Stimulated activated naive B cell treated with anti-CD40 and anti-IgM and Interleukin-4, amounts not matched to agents 10 μg/mL and 1 μg/mL and 100 μg/mL, for 72 hours (primary cell): ENCODE measurements at regions not wholly inside any gene's neighbourhood (a gene's known extent, or its start where the extent isn't known, plus 50 kb on each side); places are given as distances from the start of the nearest gene placed in this dataset.
"Not testable (repeated sequence)": the region's sequence is repeated elsewhere in the genome, so short reads cannot be mapped to it uniquely, and the experiment has no call there.

ENCODE experiments used
- ATAC-seq, 2 donors: fragments of 150-1000 bp; cut with Tn5 transposase; replicated peaks; 2 replicates each; pipeline ENCODE4 v1.10.0; 2021; ENCODE audit warnings: moderate library complexity in 1 of 2
- DNase-seq: peaks from one replicate; pipeline ENCODE4 v3.0.0; 2021
- H3K27ac Mint-ChIP-seq: one replicate; pipeline ENCODE4 v1.8.0; 2022; ENCODE audit warnings: mild to moderate bottlenecking, mixed read lengths
- H3K27me3 Mint-ChIP-seq, 2 donors: one replicate each; pipeline ENCODE4 v1.8.0; 2022; ENCODE audit warnings: mixed read lengths in 2 of 2
- H3K36me3 Mint-ChIP-seq, 2 donors: one replicate each; pipeline ENCODE4 v1.8.0; 2022; ENCODE audit warnings: mixed read lengths in 2 of 2, mild to moderate bottlenecking in 1 of 2
- H3K4me1 Mint-ChIP-seq, 2 donors: one replicate each; pipeline ENCODE4 v1.8.0; 2022; ENCODE audit warnings: mixed read lengths in 2 of 2, mild to moderate bottlenecking in 1 of 2
- H3K4me3 Mint-ChIP-seq, 2 donors: one replicate each; pipeline ENCODE4 v1.8.0; 2022; ENCODE audit warnings: mild to moderate bottlenecking in 2 of 2, mixed read lengths in 2 of 2, moderate library complexity in 1 of 2
- H3K9me3 Mint-ChIP-seq, 2 donors: one replicate each; pipeline ENCODE4 v1.8.0; 2022; ENCODE audit warnings: mixed read lengths in 2 of 2, mild to moderate bottlenecking in 1 of 2

DNA sequence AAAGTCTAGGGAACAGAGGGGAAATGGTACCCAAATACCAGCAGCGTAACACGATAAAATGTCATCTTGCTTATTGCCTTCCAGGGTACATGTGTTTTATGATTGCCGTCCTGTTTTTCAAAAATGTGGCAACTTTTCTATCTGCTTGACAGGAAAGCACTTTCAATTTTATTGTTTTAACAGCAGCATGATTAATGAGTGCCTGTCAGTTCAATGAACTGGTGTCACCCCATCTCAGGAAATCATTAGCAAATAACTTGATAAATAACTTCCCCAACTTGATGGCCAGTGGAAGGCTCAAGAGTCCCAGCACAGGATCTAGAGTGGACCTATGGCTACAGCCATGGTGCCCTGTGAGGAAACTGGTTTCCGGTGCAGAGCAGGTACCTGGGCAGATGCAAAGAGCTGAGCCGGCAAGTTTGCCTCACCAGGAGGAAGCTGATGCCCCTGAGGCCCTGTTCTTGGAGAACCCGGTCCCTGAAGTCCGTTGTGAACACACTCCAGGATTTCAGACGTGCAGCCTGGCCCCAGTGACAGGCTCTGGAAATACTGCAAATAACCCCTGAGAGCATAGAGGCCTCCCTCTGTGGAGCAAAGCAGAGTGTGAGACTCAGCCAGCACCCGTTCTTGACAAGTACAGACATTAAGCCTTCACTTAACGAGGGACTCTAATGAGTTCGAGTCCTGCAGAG, 173.5 kb upstream of the SFSWAP start:
- Mint-ChIP-seq H3K4me1 (no peaks in the 10 kb centered on the region), H3K36me3 (no peaks in the 10 kb centered on the region), H3K27ac (no peak overlapping the region), H3K9me3 (peaks cover 0 to 1% of the 10 kb centered on the region in 2 donors), H3K4me3 (no peak overlapping the region), H3K27me3 (peaks cover 9 to 18% of the 10 kb centered on the region in 2 donors)
- no peak for DNase-seq
- no peak for ATAC-seq

DNA sequence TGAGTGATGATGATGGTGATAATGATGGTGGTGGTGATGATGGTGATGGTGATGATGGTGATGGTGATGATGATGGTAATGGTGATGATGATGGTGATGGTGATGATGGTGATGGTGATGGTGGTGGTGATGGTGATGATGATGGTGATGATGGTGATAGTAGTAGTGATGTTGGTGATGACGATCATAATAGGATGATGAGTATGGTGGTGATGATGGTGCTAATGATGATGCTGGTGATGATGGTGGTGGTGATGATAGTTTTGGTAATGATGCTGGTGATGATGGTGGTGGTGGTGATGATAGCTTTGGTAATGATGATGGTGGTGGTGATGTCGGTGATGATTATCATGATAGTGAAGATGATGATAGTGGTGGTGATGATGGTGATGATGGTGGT, 171.5 kb upstream of the SFSWAP start:
- Mint-ChIP-seq H3K27me3 (peaks cover 5 to 10% of the 10 kb centered on the region in 2 donors), H3K4me1 (no peaks in the 10 kb centered on the region), H3K9me3 (peaks cover 0 to 1% of the 10 kb centered on the region in 2 donors), H3K4me3 (no peak overlapping the region), H3K36me3 (no peaks in the 10 kb centered on the region), H3K27ac (no peak overlapping the region)
- no peak for DNase-seq
- ATAC-seq = no peak

DNA sequence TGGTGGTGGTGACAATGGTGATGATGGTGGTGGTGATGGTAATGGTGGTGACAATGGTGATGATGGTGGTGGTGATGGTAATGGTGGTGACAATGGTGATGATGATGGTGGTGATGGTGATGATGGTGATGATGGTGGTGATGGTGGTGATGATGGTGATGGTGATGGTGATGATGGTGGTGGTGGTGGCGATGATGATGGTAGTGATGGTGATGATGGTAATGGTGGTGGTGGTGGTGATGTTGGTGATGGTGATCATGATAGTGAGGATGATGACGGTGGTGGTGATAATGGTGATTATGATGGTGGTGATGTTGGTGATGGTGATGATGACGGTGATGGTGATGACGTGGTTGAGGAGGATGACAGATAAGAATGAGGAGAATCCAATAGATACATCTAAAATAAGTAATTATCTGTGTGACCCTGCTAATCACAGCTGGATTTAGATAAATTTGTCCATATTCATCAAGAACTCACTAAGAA, 170.7 kb upstream of the SFSWAP start:
- ATAC-seq (no peak), DNase-seq (no peak)
- no peaks in the 10 kb centered on the region for H3K36me3 Mint-ChIP-seq
- no peak overlapping the region for H3K4me3 Mint-ChIP-seq
- peaks cover 0 to 1% of the 10 kb centered on the region in 2 donors for H3K9me3 Mint-ChIP-seq
- H3K27ac Mint-ChIP-seq = no peak overlapping the region
- no peaks in the 10 kb centered on the region for H3K4me1 Mint-ChIP-seq
- peaks cover under 1 to 9% of the 10 kb centered on the region in 2 donors for H3K27me3 Mint-ChIP-seq

DNA sequence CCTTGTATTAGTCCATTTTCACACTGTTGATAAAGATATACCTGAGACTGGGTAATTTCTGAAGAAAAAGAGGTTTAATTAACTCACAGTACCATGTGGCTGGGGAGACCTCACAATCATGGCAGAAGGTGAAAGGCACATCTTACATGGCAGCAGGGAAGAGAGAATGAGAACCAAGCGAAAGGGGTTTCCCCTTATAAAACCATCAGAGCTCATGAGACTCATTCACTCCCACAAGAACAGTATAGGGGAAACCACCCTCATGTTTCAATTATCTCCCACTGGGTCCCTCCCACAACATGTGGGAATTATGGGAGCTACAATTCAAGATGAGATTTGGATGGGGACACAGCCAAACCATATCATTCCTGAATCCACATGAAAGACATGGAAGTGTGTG, 169.4 kb upstream of the SFSWAP start:
- peaks cover under 1 to 14% of the 10 kb centered on the region in 2 donors for H3K27me3 Mint-ChIP-seq
- not testable (repeated sequence) for H3K9me3 Mint-ChIP-seq, H3K4me3 Mint-ChIP-seq, H3K4me1 Mint-ChIP-seq, H3K36me3 Mint-ChIP-seq, DNase-seq, H3K27ac Mint-ChIP-seq
- peak in 1 of 2 donors; percentile 50 for ATAC-seq

DNA sequence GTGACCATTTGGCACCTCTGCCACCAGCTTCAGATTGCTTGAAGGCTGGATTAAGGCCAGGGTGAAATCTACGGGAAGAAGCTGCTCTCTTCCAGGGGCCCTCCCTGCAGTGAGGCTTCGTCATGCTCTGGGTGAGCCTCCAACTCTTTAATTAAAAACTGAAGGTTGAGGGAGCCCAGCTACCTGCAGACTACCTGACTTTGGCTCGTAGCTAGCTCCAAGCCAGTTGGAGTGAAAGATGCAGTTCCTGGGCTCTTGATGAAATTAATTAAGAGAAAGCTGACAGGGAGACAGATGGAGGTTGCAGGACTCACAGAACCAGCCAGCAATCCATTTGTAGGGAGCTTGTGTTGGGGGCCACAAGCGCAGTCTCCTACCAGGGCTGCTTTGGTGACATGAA, 168.5 kb upstream of the SFSWAP start:
- Mint-ChIP-seq H3K36me3 (no peaks in the 10 kb centered on the region), H3K4me1 (no peaks in the 10 kb centered on the region), H3K9me3 (peaks cover 0 to 1% of the 10 kb centered on the region in 2 donors), H3K4me3 (no peak overlapping the region), H3K27ac (no peak overlapping the region), H3K27me3 (peaks cover 4 to 19% of the 10 kb centered on the region in 2 donors)
- no peak for ATAC-seq
- no peak for DNase-seq

DNA sequence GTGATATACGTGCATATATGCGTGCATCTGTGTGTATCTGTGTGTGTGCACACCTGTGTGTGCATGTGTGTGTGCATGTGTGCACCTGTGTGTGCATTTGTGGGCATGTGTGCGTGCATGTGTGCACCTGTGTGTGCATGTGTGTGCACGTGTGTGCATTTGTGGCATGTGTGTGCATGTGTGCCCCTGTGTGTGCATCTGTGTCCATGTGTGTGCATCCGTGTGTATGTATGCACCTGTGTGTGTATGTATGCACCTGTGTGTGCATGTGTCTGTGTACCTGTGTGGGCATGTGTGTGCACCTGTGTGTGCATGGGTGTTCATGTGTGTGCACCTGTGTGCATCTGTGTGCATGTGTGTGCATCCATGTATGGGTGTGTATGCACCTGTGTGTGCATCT, 167.8 kb upstream of the SFSWAP start:
- H3K9me3 Mint-ChIP-seq = peaks cover 0 to 1% of the 10 kb centered on the region in 2 donors
- H3K4me3 Mint-ChIP-seq = no peak overlapping the region
- peaks cover 4 to 19% of the 10 kb centered on the region in 2 donors for H3K27me3 Mint-ChIP-seq
- DNase-seq = no peak
- H3K36me3 Mint-ChIP-seq = no peaks in the 10 kb centered on the region
- H3K4me1 Mint-ChIP-seq = no peaks in the 10 kb centered on the region
- no peak overlapping the region for H3K27ac Mint-ChIP-seq
- no peak for ATAC-seq

DNA sequence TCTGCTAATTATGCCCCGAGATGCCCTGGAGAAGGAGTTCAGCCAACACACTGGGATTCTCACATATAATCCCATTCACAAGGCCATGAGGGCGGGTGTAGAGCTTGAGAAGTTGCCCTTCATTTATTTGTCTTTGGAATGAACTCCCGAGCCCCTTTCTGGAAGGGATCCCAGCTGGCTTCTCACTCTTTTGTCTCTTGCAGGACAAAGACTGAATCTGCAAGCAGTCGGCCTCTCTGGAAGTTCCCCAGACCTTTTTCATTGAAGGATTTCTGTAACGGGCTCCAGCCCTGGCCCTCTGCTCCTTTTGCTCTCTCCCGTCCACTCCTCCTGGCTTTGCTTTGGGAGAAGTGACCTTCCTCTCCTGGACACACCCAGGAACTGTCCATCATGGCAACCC, 163.3 kb upstream of the SFSWAP start:
- no peaks in the 10 kb centered on the region for H3K9me3 Mint-ChIP-seq
- no peak overlapping the region for H3K27ac Mint-ChIP-seq
- DNase-seq (no peak), ATAC-seq (no peak)
- no peaks in the 10 kb centered on the region for H3K4me1 Mint-ChIP-seq
- H3K4me3 Mint-ChIP-seq = no peak overlapping the region
- H3K36me3 Mint-ChIP-seq = no peaks in the 10 kb centered on the region
- H3K27me3 Mint-ChIP-seq = peaks cover 18 to 36% of the 10 kb centered on the region in 2 donors

DNA sequence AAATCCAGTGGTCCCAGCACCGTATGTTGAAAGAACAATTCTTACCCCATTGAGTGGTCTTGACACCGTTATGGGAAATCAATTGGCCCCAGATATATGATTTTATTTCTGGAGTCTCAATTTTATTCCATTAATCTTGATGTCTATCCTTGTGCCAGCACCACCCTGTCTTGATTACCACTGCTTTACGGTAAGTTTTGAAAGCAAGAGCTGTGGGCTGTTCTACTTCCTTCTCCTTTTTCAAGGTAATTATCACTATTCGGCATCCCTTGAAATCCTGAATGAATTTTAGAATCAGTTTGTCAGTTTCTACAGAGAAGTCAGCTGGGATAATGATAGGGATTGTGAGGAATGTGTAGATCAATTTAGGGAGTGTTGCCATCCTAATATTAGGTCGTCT, 160.8 kb upstream of the SFSWAP start:
- Mint-ChIP-seq H3K27me3 (peaks cover 22 to 31% of the 10 kb centered on the region in 2 donors), H3K4me1 (no peaks in the 10 kb centered on the region), H3K36me3 (no peaks in the 10 kb centered on the region), H3K9me3 (no peaks in the 10 kb centered on the region), H3K27ac (no peak overlapping the region), H3K4me3 (no peak overlapping the region)
- ATAC-seq = no peak
- no peak for DNase-seq

DNA sequence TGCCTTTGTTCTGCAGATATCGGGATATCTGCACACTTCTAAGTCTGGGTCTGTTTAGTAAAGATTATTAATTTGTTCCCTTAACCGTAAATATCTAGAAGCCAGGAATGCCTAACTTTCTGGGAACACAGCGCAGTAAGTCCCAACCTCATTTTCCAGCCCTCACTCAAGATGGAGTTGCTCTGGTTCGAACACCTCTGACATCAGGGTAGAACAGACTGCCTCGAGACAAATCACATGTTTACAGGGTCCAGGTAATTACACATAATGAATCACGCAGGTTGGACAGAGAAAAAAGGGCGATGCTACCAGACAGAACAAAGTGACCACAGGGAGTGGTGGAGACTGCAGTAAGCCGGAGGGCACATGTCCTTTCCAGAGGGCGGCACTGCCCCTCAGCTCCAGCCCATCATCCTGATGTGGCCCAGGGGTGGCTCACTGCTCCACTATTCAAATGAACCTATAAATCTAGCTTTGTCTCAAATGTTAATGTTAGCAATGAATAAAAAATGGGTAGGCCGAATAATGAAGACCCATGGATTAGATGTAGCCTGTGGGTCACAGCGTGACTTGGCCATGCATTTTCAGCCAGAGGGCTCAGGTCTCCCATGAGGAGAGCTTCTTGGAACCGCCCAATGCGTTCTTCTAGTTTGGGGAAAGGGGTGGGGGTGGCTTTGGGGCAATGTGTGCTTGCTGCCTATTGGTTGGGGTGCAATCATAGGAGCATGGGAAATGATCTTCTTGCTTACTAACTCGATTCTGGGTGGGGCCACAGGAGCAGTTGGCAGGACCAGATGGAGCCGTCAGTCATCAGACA, 159.0 kb upstream of the SFSWAP start:
- Mint-ChIP-seq H3K36me3 (no peaks in the 10 kb centered on the region), H3K27me3 (peaks cover 26 to 32% of the 10 kb centered on the region in 2 donors)
- DNase-seq = no peak

DNA sequence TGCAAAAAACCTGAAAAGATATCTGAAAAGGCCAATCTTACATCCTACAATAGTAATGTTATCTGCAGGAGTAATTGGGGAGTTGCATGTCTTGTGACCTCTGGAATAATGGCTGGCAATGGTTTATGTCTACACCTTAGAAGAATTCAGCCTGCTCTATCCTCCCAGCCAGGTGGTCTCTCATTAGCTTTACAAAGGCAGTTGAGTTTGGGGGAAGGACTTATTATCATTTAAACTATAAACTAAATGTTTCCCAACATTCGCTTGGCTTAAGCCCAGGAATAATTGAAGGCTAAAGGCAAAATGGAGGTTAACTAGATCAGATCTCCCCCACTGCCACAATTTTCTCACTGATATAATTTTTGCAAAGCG, 158.4 kb upstream of the SFSWAP start:
- no peak overlapping the region for H3K4me3 Mint-ChIP-seq

More for the DNA sequence above, 159.0 kb upstream of the SFSWAP start:
- Mint-ChIP-seq H3K4me3 (no peak overlapping the region), H3K9me3 (no peaks in the 10 kb centered on the region), H3K4me1 (no peaks in the 10 kb centered on the region), H3K27ac (no peak overlapping the region)
- ATAC-seq = no peak

DNA sequence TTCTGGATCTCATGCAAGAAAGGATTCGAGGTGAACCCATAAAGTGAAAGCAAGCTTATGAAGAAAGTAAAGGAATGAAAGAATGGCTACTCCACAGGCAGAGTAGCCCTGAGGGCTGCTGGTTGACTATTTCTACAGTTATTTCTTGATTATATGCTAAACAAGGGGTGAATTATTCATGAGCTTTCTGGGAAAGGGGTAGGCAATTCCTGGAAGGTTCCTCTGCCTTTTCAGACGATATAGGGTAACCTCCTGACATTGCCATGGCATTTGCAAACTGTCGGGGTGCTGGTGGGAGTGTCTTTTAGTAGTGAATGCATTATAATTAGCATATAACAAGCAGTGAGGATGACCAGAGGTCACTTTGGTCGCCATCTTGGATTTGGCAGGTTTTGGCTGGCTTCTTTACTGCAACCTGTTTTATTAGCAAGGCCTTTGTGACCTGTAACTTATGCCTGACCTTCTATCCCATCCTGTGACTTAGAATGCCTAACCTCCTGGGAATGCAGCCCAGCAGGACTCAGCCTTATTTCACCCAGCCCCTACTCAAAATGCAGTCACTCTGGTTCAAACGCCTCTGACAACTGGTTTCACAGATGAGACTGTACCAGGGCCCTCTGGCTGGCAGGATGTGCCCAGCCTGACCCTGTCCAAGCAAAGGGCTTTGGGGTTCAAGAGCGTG, 157.7 kb upstream of the SFSWAP start:
- H3K27ac Mint-ChIP-seq = no peak overlapping the region
- no peaks in the 10 kb centered on the region for H3K4me1 Mint-ChIP-seq
- no peaks in the 10 kb centered on the region for H3K9me3 Mint-ChIP-seq
- ATAC-seq (no peak), DNase-seq (no peak)
- H3K4me3 Mint-ChIP-seq = no peak overlapping the region
- H3K27me3 Mint-ChIP-seq = peaks cover 27 to 33% of the 10 kb centered on the region in 2 donors
- no peaks in the 10 kb centered on the region for H3K36me3 Mint-ChIP-seq

More for the DNA sequence above, 158.4 kb upstream of the SFSWAP start:
- no peak for DNase-seq
- Mint-ChIP-seq H3K36me3 (no peaks in the 10 kb centered on the region), H3K4me1 (no peaks in the 10 kb centered on the region), H3K9me3 (no peaks in the 10 kb centered on the region), H3K27me3 (peaks cover 27 to 33% of the 10 kb centered on the region in 2 donors), H3K27ac (no peak overlapping the region)
- ATAC-seq = no peak

DNA sequence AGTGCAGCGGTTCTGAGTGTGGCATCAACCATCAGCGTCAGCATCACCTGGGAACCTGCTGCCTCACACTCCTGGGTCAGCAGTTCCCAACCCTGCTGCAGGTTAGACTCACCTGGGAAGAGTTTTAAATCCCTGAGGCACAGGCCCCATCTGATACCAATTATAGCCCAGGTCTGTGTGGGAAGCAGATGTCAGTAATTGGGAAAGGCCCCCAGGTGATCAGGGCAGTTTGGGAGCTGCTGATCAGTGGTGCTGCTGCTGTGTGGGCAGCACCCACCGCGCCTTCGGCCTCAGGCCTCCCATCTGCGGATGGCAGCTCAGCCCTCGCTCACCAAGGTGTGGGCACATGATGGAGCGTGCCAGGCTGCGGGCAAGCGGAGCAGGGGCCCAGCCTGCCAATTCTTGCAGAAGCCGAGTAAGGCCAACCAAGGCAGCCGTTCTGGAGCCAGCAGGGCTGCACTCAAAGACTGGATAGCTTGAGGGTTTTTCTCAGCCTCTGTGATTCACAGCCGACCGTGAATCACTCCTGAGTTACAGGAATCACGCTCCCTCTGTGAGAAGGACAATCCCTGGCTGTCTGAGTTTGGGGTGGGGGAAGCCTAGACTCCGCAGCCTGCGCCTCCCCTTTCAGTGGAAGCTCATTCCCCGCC, 155.6 kb upstream of the SFSWAP start:
- DNase-seq = no peak
- Mint-ChIP-seq H3K36me3 (no peaks in the 10 kb centered on the region), H3K4me3 (no peak overlapping the region), H3K27ac (no peak overlapping the region), H3K27me3 (peaks cover 24 to 29% of the 10 kb centered on the region in 2 donors), H3K4me1 (no peaks in the 10 kb centered on the region), H3K9me3 (peaks cover 2 to 4% of the 10 kb centered on the region in 2 donors)
- no peak for ATAC-seq

DNA sequence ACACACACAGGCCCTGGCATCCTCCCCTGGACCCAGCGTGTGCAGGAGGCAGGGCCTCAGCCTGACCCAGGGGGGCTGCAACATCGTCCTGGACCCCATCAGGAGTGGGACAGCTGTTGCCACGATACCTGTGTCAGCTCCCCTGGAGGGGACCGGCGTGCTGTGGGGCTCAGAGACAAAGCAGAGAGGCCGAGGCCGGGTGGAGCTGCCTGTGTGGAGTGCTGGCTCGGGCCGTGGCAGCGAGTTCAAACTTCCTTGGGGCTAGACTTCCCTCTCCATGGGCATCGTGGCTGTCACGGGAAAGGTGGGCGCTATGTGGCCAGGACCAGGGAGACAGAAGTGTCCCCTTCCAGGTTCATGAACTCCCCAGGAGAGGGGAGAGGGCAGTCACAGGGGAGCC, 155.0 kb upstream of the SFSWAP start:
- Mint-ChIP-seq H3K27ac (no peak overlapping the region), H3K4me1 (no peaks in the 10 kb centered on the region), H3K36me3 (no peaks in the 10 kb centered on the region), H3K4me3 (no peak overlapping the region), H3K27me3 (peaks cover 24 to 29% of the 10 kb centered on the region in 2 donors), H3K9me3 (peaks cover 4 to 6% of the 10 kb centered on the region in 2 donors)
- DNase-seq (no peak), ATAC-seq (no peak)

DNA sequence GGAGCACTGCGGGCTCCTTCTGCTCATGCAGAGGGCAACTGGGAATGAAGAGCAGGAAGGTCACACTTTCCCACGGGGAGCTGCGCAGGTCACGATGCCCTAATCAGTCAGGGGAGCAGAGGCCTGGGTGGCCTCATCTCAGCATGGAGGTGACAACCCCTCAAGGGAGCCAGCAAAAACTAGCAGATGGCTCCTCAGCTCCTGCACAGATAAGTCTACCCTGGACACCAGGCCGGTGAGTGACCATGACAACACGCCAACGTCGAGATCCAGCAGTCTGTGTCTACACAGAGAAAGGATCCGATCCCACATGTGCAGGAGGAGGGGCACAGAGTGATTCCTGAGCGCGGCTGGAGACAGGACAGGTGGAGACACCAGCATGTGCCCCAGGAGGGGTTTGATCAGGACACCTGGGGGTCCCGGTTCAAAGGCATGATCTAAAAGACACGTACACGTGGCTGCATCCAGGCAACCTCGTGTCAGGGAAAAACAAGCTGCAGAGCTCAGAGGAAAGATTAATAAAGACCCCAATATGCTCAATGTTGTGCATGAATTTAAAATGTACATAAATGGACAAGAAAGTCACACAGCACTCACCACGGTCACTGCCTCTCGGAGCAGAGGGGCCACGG, 153.7 kb upstream of the SFSWAP start:
- no peak overlapping the region for H3K4me3 Mint-ChIP-seq
- no peaks in the 10 kb centered on the region for H3K4me1 Mint-ChIP-seq
- peaks cover 14 to 19% of the 10 kb centered on the region in 2 donors for H3K27me3 Mint-ChIP-seq
- no peak for ATAC-seq
- DNase-seq = no peak
- no peaks in the 10 kb centered on the region for H3K36me3 Mint-ChIP-seq
- peaks cover 4 to 6% of the 10 kb centered on the region in 2 donors for H3K9me3 Mint-ChIP-seq
- H3K27ac Mint-ChIP-seq = no peak overlapping the region
